A172 (cell line): ENCODE measurements at regions not wholly inside any gene's neighbourhood (a gene's known extent, or its start where the extent isn't known, plus 50 kb on each side); places are given as distances from the start of the nearest gene placed in this dataset.

ENCODE experiments used
- DNase-seq: peaks from one replicate; pipeline ENCODE4 v3.0.0-alpha.2; 2015; ENCODE audit warnings: low spot score

DNA sequence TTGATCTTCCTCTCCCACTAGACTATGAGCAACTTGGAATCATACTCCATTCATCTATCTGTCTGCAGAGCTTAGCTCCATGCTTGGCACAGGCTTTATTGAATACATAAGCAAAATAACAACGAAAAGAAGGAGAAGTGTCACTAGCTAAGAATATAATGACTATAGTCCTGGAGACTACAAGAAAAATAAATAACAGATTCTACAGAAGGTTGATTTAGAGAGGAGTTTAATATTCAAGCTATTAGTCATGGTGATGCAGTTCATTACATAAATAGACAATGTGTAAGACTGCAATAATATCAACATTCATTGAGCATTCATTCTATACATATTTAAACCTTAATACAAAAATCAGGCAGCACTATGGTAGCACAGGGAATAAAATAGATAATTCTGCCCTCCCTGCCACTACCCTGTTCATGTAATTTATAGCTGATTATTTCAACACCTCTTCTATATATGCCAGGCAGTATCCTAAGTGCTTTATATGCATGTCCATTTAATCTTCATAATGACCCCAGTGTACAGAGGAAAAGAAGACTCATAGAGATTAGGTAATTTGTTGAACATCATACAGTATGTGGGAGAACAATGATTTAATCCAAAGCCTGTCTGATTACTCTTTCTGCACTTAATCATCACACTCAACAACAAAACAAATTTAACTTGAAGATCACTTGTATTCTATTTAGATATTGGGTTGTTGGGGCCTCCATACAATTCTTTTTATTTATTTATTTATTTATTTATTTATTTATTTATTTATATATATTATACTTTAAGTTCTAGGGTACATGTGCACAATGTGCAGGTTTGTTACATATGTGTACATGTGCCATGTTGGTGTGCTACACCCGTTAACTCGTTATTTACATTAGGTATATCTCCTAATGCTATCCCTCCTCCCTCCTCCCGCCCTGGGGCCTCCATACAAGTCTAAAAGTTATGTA, 165.3 kb downstream of the RNF152 start:
- no peak for DNase-seq

DNA sequence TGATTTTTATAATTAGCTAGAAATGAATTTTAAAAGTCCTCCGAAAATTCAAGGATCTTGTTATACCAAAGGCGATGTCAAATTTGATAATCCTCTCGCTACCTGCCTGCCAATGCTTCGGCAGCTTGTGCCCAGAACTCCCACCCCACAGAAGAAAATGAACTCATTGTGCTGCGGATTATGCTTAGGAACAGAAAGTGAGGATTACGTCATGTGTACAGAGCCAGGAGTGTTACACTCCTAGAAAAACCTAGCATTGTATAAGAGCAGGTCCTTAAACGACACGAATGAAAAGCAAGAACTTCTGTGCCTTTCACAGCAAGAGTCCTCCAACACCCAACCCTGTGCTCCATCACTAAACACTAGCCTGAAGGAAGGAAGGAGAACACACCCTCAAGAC, 168.3 kb downstream of the RNF152 start:
- no peak for DNase-seq

- DNase-seq, result no peak
Measured at GRCh38 chr18:61722247-61722646, 170.6 kb downstream of the RNF152 start.

DNA sequence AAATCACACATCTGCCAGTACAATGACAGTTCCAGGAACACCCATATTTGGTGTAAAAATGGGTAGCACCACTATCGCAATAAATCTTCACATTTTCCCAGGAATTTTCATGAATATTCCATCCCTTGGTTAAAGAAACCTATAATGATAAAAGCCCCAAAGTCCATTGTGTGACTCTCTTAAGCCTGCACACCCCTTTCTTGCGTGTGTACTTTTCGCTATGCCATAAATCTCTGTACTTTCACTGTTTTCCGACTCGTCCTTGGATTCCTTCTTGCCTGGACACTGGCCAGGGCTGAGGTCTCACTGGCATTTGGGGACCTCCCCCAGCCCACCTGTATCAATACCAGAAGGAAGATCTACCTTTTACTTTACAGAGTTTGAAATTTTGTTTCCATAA, 172.3 kb downstream of the RNF152 start:
- DNase-seq, result no peak

DNA sequence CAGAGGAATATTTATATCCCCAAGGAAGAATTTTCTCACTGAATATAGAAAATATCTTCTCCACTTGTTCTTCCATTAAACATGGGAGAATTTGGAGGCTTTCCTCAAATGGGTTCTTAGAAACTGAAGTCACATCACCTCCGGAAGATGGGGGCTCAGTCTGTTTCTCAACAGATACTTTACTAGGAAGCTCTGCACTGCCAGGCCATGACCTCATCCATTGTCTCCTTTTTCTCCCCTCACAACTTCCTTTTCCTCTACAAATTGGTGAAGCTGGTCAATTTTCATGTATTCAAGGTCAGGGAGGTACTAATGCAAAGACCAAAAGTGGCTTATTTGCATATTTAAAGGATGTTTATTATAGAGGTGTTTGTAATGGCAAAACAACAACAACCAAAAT, 173.1 kb downstream of the RNF152 start:
- no peak for DNase-seq

- no peak for DNase-seq
Measured at GRCh38 chr18:61718944-61719343, 173.9 kb downstream of the RNF152 start.

- no peak for DNase-seq
Measured at GRCh38 chr18:61714421-61714820, 178.4 kb downstream of the RNF152 start.

DNA sequence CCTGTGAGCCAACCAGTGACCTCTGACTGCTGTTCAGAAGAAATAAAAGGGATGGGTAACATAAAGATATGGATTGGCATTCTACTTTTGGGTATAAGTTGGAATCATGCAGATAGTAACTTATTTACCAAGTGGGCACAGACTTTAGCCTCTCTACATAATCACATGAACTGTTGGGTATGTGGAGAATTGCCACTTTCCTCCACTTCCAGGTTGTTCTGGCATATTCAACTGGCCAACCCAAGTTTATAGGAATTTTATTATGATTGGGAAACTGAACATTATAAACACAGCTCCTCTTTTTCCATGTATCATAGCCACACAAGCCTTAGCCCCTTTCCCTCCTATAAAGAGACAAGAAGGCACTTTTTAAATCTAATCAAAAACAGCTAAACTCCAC, 179.3 kb downstream of the RNF152 start:
- DNase-seq, result no peak

GRCh38 chr18:61710082-61710620, 182.7 kb downstream of the RNF152 start:
- no peak for DNase-seq

DNA sequence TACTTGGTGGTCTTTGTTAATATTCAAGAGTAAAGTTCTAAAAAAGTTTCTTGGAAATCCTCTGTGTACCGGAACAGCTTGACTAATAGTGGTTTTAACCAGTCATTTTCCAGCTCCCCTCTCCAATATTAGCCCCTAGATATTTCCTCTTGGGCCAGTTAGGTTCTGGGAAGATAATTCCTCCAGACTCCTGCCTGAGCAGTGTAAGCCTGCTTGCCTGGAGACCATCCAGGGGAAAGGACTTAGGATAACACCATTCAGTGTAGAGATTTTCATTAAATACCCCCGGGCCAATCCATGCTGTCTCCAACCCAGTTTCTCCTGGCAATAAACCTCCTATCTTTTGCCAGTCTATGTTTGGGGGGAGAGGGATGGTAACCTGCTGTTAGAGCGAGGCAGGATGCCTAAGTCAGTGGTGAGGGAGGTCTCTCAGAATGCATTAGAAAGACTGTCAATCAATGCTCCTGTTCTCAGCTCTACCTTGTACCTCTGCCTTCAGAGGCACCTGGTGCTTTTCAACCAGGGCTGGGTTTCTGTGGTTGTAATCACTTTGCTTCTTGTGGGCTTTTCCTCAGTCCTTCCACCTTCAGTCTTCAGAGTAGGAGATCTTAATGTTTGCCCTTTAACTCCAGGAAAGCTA, 186.4 kb downstream of the RNF152 start:
- no peak for DNase-seq

DNA sequence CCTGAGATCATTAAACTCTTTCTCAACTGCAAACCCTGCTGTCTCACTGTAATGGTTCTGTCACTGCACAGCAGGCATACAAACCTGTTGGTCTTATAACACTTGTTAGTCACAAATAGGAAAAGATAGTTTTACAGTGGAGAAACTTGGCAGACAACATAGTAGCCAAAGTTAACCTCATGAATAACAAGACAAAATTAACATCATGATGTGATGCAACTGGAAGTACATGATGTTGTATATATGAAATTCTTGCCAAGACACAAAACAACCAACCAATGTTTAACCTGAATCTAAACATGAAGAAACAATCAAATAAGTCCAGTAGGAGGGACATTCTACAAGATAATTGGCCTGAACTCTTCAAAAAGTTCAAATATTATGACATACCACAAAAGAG, 189.3 kb downstream of the RNF152 start:
- DNase-seq, result no peak

DNA sequence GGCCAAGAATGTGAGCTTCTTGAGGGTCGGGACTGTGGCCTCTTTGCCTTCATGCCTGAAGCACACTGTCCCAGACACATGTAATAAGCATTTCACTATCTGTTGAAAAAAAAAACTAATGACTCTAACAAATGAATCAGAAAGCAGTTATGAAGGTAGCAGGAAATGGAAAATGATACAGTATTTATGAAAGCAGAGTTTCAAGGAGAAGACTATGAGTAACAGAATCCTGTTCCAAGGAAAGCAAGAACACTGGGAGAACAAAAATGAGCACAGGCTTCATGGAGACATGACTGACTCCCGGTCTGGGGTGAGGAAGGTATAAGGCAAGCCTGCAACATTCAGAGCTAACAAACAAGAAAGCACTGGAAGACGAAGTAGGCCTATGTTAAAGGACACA, 190.8 kb downstream of the RNF152 start:
- DNase-seq, result no peak

- no peak for DNase-seq
Measured at GRCh38 chr18:61699397-61700110, 193.3 kb downstream of the RNF152 start.

DNA sequence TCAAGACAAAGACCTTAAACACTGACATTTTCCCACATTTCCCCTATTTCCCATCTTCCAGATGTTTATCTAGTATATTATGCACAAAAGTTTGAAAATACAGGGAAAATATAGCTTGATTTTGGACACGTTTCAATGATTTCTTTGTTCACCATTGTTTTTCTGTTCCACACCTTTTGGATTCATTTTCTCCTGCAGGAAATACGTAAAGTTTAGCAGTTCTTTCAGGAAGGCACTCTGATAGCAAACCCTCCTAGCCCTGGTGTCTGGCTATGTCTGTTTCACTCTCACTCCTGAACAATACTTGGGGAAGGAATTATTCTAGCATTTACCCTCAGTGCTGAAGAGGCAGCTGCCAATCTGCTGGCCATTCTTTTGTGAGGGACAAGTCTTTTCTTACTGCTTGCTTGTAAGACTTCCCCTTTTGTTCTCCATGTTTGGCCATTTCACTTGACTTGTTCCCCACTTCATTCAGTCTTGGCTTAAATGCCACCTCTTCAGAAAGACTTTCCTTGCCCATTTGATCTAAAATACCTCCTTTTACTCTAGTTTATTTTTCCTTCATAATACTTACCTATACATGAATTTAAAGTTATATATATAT, 195.4 kb downstream of the RNF152 start:
- DNase-seq, result no peak

GRCh38 chr18:61694236-61694635, 198.6 kb downstream of the RNF152 start:
- no peak for DNase-seq

GRCh38 chr18:61690418-61691138, 202.2 kb downstream of the RNF152 start:
- DNase-seq, result no peak

- no peak for DNase-seq
Measured at GRCh38 chr18:61687317-61687716, 205.5 kb downstream of the RNF152 start.

- no peak for DNase-seq
Measured at GRCh38 chr18:61683856-61684255, 209.0 kb downstream of the RNF152 start.

- no peak for DNase-seq
Measured at GRCh38 chr18:61681065-61681464, 211.7 kb downstream of the RNF152 start.

DNA sequence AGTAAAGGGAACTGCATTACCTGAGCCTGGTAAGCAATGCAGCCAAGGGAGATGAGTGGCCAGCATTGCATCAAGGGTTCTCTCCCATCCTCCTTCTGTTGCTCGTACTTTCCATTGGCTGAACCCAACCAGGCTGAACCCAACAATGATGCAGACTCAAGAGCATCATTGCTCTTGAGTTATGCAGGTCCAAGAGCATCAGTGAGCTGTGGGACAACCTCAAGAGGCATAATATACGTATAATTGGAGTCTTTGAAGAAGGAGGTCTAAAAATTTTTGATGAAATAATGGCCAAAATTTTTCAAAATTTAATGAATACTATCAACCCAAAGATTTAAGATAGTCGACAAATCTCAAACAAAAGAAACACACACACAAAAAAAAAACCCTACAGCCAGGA, 213.0 kb downstream of the RNF152 start:
- no peak for DNase-seq

DNA sequence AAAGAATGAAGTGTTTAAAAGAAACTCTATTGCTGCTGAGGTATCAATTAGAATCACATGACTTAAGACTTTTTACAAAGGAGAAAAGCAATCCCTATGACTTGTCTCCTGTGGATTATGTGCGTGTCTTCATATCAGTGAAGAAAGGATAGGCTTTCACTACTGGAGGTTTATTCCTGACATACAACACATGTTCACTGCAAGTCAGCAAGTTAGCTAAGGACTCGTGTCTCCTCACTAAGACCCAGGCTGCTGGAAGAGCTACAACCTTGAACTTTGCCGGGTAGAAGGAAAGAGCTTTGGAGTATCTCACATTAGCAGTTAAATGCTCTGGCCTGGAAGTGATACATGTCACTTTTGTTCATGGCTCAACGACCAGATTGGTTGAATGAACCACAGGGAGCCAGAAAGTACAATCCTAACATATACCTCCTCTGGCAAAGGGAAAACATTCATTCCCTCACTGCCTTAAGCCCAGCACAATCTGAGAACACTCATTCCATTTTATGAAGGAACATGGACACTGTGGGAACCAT, 215.3 kb downstream of the RNF152 start:
- no peak for DNase-seq
